SK-N-SH (cell line): ENCODE measurements at regions not wholly inside any gene's neighbourhood (a gene's known extent, or its start where the extent isn't known, plus 50 kb on each side); places are given as distances from the start of the nearest gene placed in this dataset.

Experiments
- CHD2 ChIP-seq: fragments of 150-350 bp; IDR thresholded peaks from 2 replicates; pipeline ENCODE4 v1.6.1; 2018; ENCODE audit warnings: low read length; ENCODE audit not compliant: partially characterized antibody
- CTCF ChIP-seq: fragments of 200-600 bp; sonication (generic); IDR thresholded peaks from 2 replicates; pipeline ENCODE4 v1.6.1; 2017; ENCODE audit warnings: antibody characterized with exemption, mild to moderate bottlenecking, moderate library complexity
- ELF1 ChIP-seq: IDR thresholded peaks from 2 replicates; pipeline ENCODE4 v1.4.0; 2012
- EZH2phosphoT487 ChIP-seq: fragments of 200-600 bp; sonication (generic); IDR thresholded peaks from 2 replicates; pipeline ENCODE4 v1.6.1; 2017; ENCODE audit warnings: low read depth, mixed run types, mild to moderate bottlenecking, antibody characterized with exemption, moderate library complexity, borderline replicate concordance
- FOXM1 ChIP-seq: IDR thresholded peaks from 2 replicates; pipeline ENCODE4 v1.4.0; 2012; ENCODE audit warnings: low read depth, mild to moderate bottlenecking
- GATA2 ChIP-seq: sonication (generic); formaldehyde crosslinking; IDR thresholded peaks from 2 replicates; pipeline ENCODE4 v1.5.0; 2020; ENCODE audit warnings: mild to moderate bottlenecking, missing genetic modification reagents
- JUND ChIP-seq: IDR thresholded peaks from 2 replicates; pipeline ENCODE4 v1.4.0; 2012
- POLR2AphosphoS5 ChIP-seq: IDR thresholded peaks from 2 replicates; pipeline ENCODE4 v1.6.1; 2012; ENCODE audit warnings: low read depth, low read length
- USF2 ChIP-seq: fragments of 150-350 bp; IDR thresholded peaks from 2 replicates; pipeline ENCODE4 v1.6.1; 2017; ENCODE audit warnings: antibody characterized with exemption, low read length, low read depth, borderline replicate concordance
- TF ChIP-seq, protein P1 (sequence below): IDR thresholded peaks from 2 replicates; pipeline ENCODE4 v1.4.0; 2012; ENCODE audit warnings: low read depth, borderline replicate concordance
- TF ChIP-seq, protein P2 (sequence below): IDR thresholded peaks from 2 replicates; pipeline ENCODE4; 2012

DNA sequence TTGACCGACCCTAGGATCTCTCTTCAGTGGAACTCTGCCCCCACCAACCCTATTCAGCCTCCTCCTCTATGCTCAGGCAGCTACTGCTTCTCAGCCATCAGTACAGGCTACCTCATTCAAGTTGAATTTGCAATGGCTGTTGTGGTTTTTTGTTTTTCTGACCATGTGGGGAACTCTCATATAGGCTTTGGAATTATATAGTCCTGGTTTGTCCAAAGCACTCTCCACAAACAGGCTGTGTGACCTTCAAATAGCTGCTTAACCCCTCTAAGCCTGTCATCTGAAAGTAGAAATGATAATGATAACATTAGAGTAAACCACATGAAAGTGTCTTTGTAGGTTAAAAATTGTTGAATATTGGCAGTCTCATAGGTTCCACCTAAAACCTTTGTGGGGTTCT, 80.3 kb downstream of the UNC5CL start:
- TF ChIP-seq FOXM1 (no peak), CTCF (no peak), ELF1 (no peak), EZH2phosphoT487 (no peak), JUND (no peak), POLR2AphosphoS5 (no peak), USF2 (no peak), CHD2 (no peak), GATA2 (no peak)
- TF ChIP-seq, protein P1, sequence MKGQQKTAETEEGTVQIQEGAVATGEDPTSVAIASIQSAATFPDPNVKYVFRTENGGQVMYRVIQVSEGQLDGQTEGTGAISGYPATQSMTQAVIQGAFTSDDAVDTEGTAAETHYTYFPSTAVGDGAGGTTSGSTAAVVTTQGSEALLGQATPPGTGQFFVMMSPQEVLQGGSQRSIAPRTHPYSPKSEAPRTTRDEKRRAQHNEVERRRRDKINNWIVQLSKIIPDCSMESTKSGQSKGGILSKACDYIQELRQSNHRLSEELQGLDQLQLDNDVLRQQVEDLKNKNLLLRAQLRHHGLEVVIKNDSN = no peak
- TF ChIP-seq, protein P2, sequence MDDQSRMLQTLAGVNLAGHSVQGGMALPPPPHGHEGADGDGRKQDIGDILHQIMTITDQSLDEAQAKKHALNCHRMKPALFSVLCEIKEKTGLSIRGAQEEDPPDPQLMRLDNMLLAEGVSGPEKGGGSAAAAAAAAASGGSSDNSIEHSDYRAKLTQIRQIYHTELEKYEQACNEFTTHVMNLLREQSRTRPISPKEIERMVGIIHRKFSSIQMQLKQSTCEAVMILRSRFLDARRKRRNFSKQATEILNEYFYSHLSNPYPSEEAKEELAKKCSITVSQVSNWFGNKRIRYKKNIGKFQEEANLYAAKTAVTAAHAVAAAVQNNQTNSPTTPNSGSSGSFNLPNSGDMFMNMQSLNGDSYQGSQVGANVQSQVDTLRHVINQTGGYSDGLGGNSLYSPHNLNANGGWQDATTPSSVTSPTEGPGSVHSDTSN = no peak
